Stimulated activated CD4-positive, alpha-beta T cell treated with anti-CD3 and anti-CD28 coated beads, TNF-alpha, amount 100 ng/mL, for 1 hour (primary cell): ENCODE measurements at regions not wholly inside any gene's neighbourhood (a gene's known extent, or its start where the extent isn't known, plus 50 kb on each side); places are given as distances from the start of the nearest gene placed in this dataset.

Source experiments
- DNase-seq, 3 donors: peaks; one replicate each; pipeline ENCODE4 v3.0.0-alpha.2; 2020; ENCODE audit warnings: low read depth in 3 of 3, low spot score in 1 of 3

DNA sequence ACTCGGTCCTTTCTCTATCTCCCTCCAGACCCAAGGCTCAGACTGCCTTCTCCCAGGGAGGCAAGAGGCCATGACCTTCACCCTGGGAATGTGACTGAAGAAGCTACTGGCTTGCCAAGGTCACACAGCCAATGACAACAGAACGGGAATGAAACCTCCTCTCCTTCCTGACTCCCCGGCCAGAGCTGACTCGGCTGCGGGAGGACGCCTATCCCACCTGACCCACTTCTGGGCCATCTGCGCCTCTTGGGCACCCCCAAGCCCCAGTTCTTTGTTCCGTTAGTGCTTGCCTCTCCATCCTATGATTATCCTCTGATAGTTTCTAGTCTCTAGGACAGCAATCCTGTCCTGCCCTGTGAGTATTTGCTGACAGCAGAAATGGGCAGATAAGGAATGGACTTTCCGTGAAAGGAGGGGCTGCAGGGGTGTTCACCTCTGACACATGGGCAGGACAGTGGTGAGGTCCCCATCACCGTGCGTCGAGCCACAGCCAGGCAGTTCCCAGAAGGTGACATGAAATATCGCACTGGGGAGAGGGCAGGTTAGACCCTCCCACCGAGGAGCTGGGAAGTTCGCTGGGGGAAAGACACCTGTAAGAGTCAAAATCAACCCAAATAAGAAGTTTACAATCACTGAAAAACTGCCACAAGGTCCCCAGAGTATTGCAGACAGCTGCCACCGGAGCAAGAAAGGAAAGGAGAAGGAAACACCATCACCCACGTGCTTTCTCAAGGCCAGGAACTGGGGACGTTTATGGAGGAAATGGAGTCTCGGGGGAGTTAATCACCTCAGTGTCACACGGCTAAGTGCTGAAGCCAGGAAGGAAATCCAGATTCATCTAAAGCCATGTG is 63.0 kb downstream of the INSIG1 start:
- no peak for DNase-seq

DNA sequence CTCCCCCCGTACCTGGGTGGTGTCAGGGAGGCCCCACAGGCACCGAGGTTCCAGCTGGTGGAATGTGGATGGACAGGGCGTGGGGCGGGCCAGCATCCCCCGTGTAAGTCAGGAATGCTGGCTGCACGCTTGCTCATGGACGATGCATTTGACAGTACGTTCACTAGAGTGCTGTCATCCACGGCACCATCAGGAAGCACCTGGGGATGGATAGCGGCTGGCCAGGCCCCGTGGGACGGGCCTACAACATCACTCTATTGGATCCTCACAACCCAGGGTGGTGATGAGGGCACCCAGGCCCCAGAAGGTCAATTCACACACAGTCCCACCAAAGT is 63.6 kb downstream of the INSIG1 start:
- no peak for DNase-seq

DNA sequence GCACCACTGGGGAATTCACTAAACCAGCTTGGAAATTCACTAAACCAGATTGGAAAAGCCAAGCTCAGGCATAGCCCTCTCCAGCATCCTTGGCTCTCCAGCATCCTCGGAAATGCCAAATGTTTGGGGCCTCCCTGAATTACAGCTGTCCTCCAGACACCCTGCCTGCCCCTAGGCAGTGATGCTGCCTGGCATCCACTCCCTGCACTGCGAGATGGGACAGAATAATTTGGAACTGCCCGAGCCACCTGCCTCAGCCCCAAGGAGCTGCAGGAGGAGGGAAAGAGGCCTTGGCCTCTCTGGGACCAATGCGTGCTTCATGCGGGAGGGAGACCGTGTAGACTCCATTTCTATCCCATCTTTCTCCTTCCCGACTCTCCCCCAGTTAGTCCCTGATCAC is 64.3 kb downstream of the INSIG1 start:
- DNase-seq: no peak

DNA sequence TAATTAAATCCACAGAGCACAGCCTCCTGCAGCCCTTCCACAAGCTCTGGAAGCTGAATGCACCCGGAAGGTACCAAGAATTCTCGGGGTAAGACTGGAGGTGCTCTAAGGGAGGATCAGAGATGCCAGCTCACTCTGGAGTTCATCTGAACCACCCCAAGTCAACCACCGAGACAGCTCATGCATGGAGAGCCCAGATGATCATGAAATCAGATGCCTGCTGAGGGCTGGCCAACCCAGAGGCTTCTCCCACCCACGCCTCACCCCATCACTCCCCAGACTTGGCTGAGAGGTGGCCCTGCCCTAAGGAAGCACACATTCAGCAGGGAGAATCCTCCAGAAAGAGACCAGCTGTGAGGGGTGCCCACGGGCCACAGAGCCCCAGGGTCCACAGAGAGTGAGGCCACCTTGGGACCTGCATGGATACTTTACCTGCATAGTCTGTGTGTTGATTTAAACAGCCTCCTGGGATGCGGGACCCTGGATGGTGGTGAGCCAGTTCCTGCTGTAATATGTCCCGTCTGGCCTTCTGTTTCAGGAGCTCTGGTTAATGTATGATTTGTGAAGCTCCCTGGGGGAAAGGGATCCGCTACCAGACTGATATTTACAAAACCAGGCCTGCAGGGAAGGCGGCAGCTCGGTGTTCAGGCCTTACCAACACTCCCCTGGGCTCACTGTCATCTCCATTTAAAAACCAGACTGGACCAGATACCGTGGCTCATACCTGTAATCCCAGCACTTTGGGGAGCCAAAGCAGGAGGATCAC is 64.9 kb downstream of the INSIG1 start:
- no peak for DNase-seq

DNA sequence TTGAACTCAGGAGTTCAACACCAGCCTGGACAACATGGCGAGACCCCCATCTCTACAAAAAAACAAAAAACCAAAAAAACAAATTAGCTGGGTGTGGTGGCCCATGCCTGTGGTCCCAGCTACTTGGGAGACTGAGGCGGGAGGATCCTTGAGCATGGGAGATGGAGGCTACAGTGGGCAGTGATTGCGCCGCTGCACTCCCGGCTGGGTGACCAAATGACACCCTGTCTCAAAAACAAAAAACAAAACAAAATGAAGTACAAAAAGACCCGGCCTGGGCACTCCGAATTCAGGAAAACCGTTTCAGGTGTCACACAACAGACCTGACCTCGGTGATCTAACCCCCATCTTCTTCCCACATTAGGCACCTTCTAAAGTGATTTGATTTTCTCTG is 65.5 kb downstream of the INSIG1 start:
- no peak for DNase-seq

DNA sequence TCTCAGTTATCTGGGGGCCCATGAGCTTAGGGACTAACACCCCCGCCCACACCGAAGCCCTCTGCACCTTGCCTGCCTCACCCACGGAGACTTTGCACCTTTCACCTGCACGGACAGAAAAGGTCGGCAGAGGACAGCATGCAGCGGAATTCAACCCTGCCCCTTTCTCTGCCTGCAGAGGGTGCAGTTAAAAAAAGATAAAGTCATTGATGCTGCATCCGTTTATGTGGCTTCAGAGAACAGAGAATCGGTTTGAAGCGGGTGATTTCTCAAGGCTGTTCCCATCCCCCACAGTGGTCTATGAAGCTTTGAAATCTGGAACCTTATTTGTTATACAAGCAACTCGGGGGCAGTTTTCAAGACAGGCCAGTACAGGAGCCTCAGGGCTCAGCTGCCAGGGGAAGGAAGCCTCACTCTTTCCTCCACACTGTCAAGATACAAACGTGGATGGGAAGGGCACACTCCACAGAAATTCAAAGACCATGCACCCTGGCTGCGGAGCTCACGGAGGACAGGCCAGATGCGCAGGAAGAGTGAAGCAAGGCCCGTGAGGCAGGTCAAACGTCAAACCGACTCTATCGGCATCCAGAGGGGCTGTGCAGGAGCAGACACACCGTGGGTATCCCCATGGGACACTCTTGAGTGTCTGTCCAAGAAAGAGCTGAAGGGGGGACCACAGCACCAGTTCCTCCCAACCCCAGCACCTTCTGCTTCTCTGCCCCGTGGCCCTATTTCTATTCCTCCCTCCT is 66.3 kb downstream of the INSIG1 start:
- no peak for DNase-seq

DNA sequence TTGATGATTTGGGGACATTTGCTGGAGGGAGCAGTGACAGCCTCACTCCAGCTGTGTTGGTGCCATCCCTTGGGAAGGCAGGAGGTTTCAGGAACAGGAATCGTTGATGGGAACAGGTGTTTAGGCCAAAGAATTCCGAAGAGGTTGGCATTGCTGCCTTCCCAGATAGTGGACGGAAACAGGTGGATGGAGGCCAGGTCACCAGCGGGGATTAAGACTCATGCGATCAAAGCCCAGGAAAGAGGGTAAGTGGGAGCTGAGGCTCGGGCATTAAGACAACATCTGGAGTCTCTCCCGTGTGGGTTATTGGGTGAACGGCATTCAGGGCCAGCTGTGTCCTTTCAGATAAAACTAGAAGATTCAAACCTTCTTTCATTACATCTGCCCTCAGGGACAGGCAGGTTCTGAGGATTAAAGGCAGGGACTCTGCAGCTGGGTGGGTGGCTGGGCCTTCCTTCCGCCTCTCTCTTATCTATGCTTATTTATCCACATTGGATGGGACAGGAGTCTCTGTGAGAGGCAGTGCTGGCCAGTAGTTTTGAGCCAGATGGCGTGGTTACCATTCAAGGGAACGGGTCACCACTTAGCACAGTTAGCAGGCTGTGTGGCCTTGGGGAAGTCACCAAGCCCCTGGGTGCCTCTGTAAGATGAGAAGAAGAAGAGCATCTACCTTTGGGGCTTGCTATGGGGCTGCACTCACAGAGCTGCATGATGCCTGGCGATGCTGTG is 67.6 kb downstream of the INSIG1 start:
- DNase-seq: no peak

DNA sequence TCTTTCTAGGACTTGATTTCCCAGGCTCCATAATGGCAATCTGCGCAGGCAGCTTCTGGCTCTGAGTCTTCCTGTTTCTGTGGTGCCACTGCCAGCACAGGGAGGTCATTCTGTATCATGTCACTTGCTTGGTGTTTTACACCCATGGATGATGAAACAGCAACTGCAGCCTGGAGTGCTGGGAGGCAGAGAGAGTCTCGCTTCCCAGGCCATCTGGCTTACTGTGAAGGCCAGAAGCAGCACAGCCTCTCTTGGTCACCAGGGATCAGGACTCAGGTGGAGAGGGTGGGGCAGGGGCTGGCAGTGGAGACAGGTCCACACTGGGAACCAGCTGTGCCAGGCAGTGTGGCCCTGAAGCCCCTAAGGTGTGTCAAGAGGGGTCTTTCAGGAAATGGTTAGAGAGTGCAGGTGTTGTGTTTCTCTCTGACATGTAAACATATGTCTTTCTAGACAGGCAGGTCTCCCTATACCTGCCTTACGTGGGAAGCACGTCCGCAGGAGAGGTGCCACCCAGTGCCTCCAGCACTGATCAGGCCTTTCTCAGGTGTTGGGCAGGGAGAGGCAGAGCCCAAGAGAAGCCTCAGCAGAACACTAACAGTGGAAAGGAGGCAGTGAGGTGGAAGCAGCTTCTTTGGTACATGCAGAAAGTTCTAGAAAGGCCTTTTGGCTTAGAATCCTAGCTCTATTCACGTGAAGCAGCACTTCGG is 71.4 kb downstream of the INSIG1 start:
- no peak for DNase-seq

DNA sequence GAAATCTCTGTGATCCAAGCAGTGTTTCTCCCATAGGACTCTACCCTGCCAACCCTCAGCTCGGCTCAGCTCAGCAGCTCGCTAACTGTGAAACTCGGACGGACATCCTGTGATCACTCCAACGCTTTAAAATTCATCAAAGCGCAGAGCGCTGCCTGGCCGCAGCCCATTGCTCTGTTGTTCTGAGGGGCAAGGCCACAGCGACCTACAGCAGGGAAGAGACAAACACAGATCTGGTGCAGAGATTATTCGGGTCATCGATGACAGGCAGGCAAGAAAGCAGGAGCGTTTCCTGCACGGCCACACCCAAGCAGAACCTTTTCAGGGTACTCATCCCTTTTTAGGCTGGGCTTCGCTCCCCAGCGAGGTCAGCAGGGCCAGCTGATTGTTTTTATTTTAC is 72.1 kb downstream of the INSIG1 start:
- no peak for DNase-seq

DNA sequence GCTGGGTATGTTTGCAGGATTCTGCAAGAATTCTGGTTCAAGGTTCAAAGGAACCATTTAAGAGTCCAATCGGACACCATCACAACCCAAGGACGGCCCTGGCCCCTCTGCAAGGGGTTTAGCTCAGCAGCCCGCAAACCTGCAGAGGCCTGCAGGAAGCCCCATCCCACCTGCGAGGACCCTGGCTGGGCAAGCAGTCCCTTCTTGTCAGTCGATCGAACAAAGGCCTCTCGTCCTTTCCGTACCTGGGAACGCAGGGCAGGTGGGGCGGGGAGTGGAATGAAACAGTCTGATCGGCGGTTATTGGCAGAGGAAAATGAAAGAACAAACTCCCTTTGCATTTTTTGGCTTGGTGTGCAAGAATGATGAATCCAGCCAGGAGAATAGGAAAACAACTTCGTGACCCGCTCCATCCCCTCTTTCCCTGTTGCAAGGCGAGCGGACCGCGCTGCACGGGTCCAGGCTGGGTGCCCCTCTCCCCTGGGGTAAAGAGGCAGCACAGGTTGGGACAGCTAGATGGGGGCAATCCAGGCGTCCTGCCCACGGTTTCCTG is 73.7 kb downstream of the INSIG1 start:
- no peak for DNase-seq

DNA sequence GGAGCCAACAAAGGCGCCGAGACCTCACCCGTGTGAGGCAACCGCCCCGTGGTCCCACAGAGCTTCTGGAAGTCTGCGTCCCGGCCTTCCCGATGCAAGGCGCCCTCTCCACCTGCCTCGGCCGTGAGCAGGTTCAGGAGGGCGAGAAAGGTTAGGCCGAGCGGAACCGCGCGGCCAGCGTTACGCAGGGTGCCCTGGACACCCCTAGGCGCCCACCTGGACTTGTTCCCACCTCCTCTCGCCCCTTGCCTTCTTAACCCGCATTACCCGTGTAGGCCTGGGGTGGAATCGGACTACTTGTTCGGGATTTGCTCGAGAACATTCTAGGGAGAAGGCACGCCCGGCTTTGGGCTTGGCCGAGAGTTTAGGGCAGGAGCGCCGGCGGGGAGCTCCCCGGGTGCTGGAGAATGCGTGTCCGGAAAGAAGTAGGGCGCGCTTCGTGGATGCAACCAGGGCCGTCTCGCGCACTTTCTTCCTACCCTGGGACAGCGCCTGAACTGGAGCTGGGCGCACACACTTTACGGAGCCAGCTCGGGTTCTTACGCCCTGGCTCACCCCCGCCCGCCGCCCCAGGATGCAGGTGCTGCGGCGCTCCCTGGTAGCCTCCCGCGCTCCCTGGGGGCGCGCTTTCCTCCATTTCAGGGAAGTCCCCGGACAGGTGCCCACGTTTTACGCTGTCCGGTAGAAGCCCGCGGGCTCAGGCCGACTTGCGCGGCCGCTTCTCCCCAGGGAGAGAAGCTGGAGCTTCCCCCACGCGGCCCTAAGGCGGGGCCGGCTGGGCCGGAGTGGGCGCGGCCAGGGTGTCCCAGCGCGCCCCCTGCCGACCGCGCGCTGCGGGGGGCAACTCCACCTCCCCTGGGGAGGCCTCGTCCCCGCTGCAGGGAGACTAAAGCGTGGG is 74.5 kb downstream of the INSIG1 start:
- no peak for DNase-seq

DNA sequence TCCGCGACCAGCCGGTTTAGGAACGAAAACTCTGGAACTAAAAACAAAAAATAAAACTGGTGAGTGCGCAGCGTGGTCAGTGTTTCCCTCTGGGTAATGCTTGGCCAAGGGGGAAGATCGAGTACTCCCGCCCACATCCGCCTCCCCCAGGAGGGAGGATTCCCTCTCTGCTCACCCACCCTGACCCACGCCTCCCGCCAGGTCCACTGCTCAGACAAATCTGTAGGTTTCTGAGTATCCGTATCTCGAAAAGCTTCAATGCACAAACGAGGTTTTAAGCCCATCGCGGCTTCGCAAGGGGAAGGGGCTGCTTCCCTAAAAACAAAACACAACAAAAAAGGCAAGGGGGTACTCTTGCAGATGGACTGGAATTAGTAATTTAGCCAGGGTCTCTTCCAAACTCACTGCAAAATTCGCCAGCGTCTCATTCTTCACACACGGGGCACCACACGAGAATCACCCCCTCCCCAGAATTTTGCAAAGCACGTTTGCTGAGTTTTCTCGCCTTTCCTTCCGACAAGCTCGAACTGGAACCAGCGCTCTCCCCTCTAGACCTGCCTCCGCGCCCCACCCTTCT is 75.2 kb downstream of the INSIG1 start:
- no peak for DNase-seq

DNA sequence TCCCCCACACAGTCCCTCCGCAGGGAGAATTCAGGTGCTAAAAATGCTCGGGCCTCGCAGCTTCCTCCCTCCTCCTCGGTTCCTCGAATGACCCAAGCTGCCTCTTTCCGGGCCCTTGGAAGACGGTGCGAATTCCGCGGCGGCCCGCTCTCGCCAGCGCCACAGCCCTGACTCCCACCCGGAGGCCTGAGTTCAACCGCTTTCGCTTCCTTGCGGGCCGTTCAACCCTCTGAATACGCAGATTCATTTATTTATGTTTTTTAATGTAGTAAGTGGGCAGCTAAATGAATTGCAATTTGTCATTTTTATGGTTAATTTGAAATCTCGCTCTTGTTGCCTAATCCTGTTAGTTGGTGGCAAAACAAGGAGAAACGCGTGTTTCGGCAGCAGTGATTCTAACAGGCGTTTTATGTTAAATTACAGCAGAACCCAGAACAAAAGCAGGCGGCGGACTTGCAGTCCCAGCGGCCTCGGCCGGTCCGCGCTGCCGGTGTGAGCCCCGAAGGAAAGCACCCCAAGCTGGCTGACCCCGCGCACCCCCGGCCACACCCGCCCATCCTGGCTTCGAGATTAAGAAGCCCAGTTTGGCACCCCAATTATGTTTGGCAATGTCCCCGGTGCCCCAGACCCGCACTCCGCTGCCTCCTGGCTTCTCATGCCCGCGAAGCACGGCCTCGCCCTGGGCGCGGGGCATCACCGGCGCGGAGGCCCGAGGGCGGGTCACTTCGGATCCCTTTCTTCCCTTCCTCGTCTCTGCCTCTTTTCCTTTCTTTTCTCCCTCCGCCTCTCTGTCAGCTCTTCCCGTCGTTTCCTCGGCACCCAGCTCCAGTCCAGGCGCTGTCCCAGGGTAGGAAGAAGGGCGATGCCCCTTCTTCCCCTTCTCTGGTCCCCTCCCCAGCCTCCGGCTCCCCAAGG is 75.9 kb downstream of the INSIG1 start:
- DNase-seq: no peak

DNA sequence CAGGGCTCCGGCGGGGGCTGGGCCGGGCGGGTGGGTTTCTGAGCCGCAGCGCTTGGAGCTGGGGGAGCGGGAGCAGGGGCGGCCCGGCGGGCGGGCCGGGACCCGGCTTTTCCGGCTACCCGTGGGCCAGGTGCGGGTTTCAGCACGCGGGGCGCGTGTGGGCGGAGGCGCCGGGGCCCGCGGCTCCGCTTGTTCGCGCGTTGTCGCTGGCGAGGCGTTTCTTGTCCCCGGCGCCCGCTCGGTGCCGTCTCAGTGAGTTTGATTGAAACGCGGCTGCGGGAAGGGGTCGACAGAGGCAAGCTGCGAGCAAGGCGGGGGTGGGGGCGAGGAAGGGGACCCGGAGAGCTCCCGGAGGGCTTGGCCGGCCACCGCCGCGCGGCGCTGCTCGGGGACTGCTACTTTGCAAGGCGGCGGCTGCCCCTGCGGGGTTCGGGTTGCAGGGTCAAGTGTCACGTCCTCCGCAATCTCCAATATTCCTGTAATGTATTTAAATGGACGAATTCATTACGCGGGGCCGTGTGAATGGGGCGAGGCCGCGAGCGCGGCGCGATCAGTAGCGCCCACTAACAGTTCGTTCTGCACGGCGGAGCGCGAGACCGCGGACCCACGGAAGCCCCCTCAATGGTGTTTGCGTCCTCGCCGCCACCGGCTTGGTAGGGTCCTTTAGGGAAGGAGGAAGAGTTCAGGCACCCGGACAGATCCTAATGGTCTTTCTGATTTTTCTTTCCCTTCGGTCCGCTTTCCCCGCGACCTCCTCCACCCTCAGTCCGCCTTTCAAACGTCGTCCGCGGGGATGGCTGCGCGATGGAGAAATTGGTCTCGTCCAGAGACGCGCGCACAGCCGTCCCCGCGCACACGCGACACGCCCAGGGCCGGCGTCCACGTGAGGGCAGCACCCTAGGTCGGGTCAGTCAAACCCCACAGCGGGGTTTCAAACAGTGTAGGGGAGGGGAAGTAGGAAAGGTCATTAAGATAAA is 76.9 kb downstream of the INSIG1 start:
- no peak for DNase-seq

DNA sequence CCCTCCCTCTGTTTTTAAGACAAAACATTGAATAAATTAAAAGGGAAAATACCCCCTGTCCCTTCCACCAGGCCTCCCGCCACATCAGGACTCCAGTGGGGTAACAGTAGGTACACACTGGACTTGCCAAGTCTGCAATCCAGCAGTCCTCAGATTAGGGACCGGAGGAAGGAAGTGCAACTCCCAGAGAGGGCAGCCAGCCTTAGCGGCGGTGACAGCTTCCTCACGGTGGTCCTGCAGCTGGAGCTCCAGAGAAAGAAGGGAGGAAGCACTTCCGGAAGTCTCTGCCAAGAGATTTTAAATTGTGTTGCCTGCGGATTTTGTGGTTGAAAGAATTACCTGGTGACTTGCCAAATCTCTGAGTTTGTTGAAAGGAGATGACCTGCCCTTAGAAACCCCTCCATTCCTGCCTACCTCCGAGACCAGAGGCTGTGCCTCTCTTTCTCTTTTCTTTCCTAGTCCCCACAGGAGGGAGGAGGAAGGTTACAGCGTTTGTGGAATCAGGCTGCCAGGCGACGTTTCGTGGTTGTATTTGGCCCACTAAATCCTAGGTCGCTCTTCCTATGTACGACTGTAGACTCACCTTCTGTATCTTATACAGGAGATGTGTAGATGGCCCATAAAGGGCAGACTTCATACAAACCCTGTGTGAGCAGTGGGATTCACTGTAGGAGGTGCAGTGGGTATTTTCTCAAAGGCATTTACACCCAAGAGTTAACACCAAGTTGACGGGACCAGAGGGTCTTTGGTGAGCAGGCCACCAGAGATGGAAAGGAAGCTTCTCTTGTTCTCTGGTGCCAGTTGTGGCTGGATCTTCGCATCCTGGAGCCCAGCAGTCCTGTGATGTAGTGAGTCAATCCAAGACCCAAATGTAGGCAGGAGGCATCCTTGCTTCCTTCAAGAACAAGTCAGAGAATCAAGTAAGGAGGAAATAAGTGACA is 77.9 kb downstream of the INSIG1 start:
- DNase-seq: no peak
